Ovary (tissue), 7 donors: ENCODE measurements at regions not wholly inside any gene's neighbourhood (a gene's known extent, or its start where the extent isn't known, plus 50 kb on each side); places are given as distances from the start of the nearest gene placed in this dataset.
"Not testable (repeated sequence)": the region's sequence is repeated elsewhere in the genome, so short reads cannot be mapped to it uniquely, and the experiment has no call there.

Experiments used
- DNase-seq, 5 donors: peaks; one replicate each; pipeline ENCODE4 v3.0.0-alpha.2; 2019 to 2020
- H3K27ac ChIP-seq, 2 donors: fragments of 200-600 bp; one replicate each; pipeline versions ENCODE4 v1.5.1 to v1.8.0; 2019 to 2022
- H3K27me3 ChIP-seq: fragments of 200-600 bp; one replicate; pipeline ENCODE4 v1.8.0; 2022
- H3K36me3 ChIP-seq: fragments of 200-600 bp; sonication (generic); one replicate; pipeline ENCODE4 v1.5.1; 2019
- H3K4me1 ChIP-seq: one replicate; pipeline ENCODE4 v1.8.1; 2013; ENCODE audit warnings: mild to moderate bottlenecking, moderate library complexity; ENCODE audit not compliant: insufficient read depth
- H3K4me3 ChIP-seq: fragments of 200-600 bp; sonication (generic); one replicate; pipeline ENCODE4 v1.5.1; 2017
- H3K9me3 ChIP-seq, 2 donors: fragments of 200-600 bp in 1 of 2; sonication (generic) in 1 of 2; one replicate each; pipeline versions ENCODE4 v1.5.1 to v1.8.1; 2013 to 2019; ENCODE audit warnings: mild to moderate bottlenecking in 1 of 2, moderate library complexity in 1 of 2
- EP300 ChIP-seq: sonication (generic); formaldehyde crosslinking; IDR thresholded peaks from one replicate; pipeline ENCODE4 v1.6.1; 2017; ENCODE audit warnings: antibody characterized with exemption
- POLR2A ChIP-seq: fragments of 450-650 bp; IDR thresholded peaks from one replicate; pipeline ENCODE4 v1.6.1; 2017; ENCODE audit warnings: antibody characterized with exemption, mild to moderate bottlenecking, moderate library complexity
- WGBS, 3 donors: extraction: QIAGEN DNeasy Blood & Tissue Kit in 1 of 3; methylation state at CpG; one replicate each; pipeline versions ENCODE4 v1.1.5 to v1.1.7; 2013 to 2017; 5-methylcytosine and 5-hydroxymethylcytosine counted together
- intact Hi-C, 4 donors: fragments of 100-400 bp; cut with DNase I; formaldehyde crosslinking; loops; one replicate each; pipeline versions ENCODE4 v1.11.0 to v1.15.1; 2022 to 2023
- TF ChIP-seq, protein P1 (sequence below), 3 donors: fragments of 450-650 bp in 2 of 3; fragments of 200-600 bp in 1 of 3; IDR thresholded peaks; one replicate each; pipeline versions ENCODE4 v1.5.1 to v1.8.0; 2016 to 2022; ENCODE audit warnings: antibody characterized with exemption in 3 of 3, mild to moderate bottlenecking in 1 of 3
- donor health status: DM: no; HTN: no; CAD: no; lungs with moderate emphysema.
- donor health status: DM: no; HTN: no; CAD: no.
- donor health status: Bipolar disorder and iron deficiency.
- donor health status: DM: no; HTN: no; CAD: no.
- donor health status: DM: yes; HTN: yes; CAD: no.

GRCh38 chr6:134427721-134428120 lies 109.8 kb upstream of the SGK1 start:
- H3K4me3 ChIP-seq = no peak overlapping the region
- no peak overlapping the region for H3K27ac ChIP-seq
- intact Hi-C loops = no loop called here
- no peaks in the 10 kb centered on the region for H3K27me3 ChIP-seq
- DNase-seq = no peak
- H3K9me3 ChIP-seq = no peaks in the 10 kb centered on the region
- TF ChIP-seq, protein P1, sequence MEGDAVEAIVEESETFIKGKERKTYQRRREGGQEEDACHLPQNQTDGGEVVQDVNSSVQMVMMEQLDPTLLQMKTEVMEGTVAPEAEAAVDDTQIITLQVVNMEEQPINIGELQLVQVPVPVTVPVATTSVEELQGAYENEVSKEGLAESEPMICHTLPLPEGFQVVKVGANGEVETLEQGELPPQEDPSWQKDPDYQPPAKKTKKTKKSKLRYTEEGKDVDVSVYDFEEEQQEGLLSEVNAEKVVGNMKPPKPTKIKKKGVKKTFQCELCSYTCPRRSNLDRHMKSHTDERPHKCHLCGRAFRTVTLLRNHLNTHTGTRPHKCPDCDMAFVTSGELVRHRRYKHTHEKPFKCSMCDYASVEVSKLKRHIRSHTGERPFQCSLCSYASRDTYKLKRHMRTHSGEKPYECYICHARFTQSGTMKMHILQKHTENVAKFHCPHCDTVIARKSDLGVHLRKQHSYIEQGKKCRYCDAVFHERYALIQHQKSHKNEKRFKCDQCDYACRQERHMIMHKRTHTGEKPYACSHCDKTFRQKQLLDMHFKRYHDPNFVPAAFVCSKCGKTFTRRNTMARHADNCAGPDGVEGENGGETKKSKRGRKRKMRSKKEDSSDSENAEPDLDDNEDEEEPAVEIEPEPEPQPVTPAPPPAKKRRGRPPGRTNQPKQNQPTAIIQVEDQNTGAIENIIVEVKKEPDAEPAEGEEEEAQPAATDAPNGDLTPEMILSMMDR (IDR thresholded peaks at IDR 0.05) = no peak
- TF ChIP-seq POLR2A = no peak
- no peak for TF ChIP-seq EP300
- WGBS, 3 donors = 78 to 90% (median 82%) methylated on average over 1 of the region's 1 CpG
- H3K36me3 ChIP-seq = no peaks in the 10 kb centered on the region
- peaks cover 3% of the 10 kb centered on the region for H3K4me1 ChIP-seq

- no peak for DNase-seq
These were observed 108.7 kb upstream of the SGK1 start for GRCh38 chr6:134426623-134427022.

DNA sequence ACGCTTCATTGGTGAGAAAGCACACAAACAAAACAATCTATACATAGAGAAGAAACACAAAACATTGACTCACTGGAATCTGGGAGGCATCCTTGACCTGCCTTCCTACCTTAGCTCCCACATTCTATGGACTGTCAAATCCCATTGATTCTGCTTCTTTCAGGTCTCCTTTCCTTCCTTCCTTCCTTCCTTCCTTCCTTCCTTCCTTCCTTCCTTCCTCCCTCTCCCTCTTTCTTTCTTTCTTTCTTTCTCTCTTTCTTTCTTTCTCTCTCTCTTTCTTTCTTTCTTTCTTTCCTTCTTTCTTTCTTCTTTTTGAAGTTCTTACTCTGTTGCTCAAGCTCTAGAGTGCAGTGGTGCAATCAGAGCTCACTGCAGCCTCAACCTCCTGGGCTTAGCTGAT lies 108.0 kb upstream of the SGK1 start:
- WGBS, 3 donors = 98 to 100% (median 98%) methylated on average over 1 of the region's 1 CpG
- H3K9me3 ChIP-seq, DNase-seq, H3K27me3 ChIP-seq, H3K36me3 ChIP-seq, H3K4me3 ChIP-seq, intact Hi-C loops, H3K27ac ChIP-seq, H3K4me1 ChIP-seq: not testable (repeated sequence)

More at GRCh38 chr6:134426623-134427022, 108.7 kb upstream of the SGK1 start:
- 75 to 94% (median 87%) methylated on average over 4 of the region's 4 CpGs for WGBS, 3 donors
- Histone ChIP-seq H3K27me3 (no peaks in the 10 kb centered on the region), H3K4me1 (peaks cover 4% of the 10 kb centered on the region), H3K36me3 (no peaks in the 10 kb centered on the region), H3K4me3 (no peak overlapping the region), H3K9me3 (no peaks in the 10 kb centered on the region), H3K27ac (no peak overlapping the region)
- TF ChIP-seq POLR2A (no peak), EP300 (no peak)
- TF ChIP-seq, protein P1 (IDR thresholded peaks at IDR 0.05) = no peak
- intact Hi-C loops = no loop called here

GRCh38 chr6:134425513-134425912 lies 107.6 kb upstream of the SGK1 start:
- no peaks in the 10 kb centered on the region for H3K27me3 ChIP-seq
- peaks cover 4% of the 10 kb centered on the region for H3K4me1 ChIP-seq
- DNase-seq = no peak
- 90 to 91% (median 90%) methylated on average over 6 of the region's 6 CpGs for WGBS, 3 donors
- TF ChIP-seq, protein P1 (IDR thresholded peaks at IDR 0.05) = no peak
- no peak for TF ChIP-seq EP300
- intact Hi-C loops = no loop called here
- no peaks in the 10 kb centered on the region for H3K9me3 ChIP-seq
- H3K27ac ChIP-seq = no peak overlapping the region
- no peak overlapping the region for H3K4me3 ChIP-seq
- H3K36me3 ChIP-seq = no peaks in the 10 kb centered on the region

GRCh38 chr6:134424798-134425170 lies 106.9 kb upstream of the SGK1 start:
- intact Hi-C loops = no loop called here
- no peak overlapping the region for H3K27ac ChIP-seq
- peaks cover 4% of the 10 kb centered on the region for H3K4me1 ChIP-seq
- no peaks in the 10 kb centered on the region for H3K9me3 ChIP-seq
- no peak overlapping the region for H3K4me3 ChIP-seq
- TF ChIP-seq POLR2A = no peak
- no peak for TF ChIP-seq EP300
- 82 to 98% (median 91%) methylated on average over 1 of the region's 1 CpG for WGBS, 3 donors
- no peaks in the 10 kb centered on the region for H3K27me3 ChIP-seq
- H3K36me3 ChIP-seq = no peaks in the 10 kb centered on the region
- DNase-seq = no peak
